Astrocyte of the hippocampus (primary cell): ENCODE measurements at regions not wholly inside any gene's neighbourhood (a gene's known extent, or its start where the extent isn't known, plus 50 kb on each side); places are given as distances from the start of the nearest gene placed in this dataset.

Source experiments
- DNase-seq: peaks from one replicate; pipeline ENCODE4 v3.0.0; 2011; ENCODE audit warnings: low read depth, low spot score

DNA sequence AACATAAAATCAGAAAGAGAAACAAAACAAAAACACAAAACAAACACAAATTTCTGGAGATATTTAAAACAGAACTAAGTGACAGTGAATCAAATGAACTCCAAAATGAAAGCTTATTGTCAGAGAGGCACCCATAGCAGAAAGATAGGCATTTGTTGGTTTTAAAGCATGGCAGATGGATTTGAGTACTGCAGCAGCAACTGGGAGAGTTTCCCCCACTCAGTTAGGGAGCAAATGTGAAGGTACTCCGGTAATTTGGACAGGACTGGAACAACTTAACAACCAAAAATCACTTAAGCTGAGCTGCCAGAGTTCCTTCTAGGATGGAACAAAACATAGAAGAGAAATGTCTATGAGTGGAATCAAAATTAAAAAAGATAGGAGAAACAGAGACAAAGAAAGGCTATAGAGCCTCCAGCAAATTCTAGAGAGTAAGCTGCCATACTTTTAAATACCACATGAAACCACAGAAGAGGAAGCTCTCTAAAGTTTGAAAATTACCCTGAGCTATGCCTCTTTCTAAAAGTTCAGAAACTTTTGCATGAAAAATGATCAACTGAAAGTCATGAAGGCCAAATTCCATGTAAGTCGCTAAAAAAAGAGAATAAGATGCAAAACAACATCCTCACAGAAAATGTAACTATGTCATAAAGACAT lies 1248.3 kb upstream of the USP15 start:
- DNase-seq: no peak

DNA sequence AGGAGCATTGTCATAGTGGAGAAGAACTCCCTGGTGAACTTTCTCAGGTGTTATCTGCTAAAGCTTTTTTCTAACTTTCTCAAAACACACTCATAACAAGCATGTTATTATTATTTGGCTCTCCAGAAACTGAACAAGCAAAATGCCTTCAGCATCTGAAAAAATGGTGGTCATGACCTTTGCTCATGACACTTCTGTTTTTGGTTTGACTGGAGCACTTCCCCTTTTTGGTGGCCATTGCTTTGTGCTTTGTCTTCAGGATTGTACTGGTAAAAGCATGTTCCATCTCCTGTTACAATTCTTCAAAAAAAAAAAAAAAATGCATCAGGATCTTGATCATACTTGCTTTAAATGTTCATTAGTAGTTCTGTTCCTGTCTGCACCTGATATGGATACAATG lies 1241.6 kb upstream of the USP15 start:
- no peak for DNase-seq

DNA sequence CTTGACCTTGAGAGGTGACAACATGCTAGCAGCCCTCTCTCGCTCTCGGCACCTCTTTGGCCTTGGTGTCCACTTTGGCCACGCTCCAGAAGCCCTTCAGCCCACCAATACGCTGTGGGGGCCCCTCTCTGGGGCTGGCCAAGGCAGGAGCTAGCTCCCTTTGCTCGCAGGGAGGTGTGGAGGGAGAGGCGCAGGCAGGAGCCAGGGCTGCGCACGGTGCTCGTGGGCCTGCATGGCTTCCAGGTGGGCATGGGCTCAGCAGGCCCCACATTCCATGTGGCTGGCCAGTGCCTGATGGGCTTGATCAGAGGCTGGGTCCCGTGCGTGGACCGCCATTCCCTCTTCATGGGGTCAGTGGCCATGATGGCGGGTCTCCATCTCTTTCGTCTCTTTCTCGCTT lies 1237.0 kb upstream of the USP15 start:
- DNase-seq: no peak

DNA sequence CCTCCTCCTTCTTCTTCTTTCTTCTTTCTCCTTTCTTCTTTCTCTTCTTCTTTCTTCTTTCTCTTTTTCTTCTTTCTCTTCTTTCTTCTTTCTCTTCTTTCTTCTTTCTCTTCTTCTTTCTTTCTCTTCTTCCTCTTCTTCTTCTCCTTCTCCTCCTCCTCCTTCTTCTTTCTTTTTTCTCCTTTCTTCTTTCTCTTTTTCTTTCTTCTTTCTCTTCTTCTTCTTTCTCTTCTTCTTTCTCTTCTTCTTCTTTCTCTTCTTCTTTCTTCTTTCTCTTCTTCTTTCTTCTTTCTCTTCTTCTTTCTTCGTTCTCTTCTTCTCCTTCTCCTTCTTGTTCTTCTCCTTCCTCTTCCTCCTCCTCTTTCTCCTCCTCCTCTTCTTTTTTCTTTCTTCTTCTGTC lies 1230.7 kb upstream of the USP15 start:
- no peak for DNase-seq

DNA sequence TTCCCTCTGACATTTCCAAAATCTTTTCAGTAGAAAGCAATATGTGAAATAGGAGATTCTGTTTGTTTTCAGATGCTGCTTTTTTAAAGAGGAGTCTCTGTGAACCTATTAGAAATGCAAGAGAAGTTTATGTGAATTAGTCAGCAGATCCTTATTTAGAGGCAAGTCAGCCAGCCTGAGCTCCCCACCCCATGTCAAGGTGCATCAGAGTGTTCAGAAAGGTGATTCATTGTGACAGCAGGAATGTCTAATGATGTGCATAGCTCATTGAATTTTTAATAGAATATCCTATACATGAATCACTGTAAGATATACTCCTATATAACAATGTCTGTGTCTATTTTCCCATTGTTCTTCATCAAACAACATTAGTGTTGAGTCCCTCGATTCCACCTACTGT lies 1222.4 kb upstream of the USP15 start:
- no peak for DNase-seq

DNA sequence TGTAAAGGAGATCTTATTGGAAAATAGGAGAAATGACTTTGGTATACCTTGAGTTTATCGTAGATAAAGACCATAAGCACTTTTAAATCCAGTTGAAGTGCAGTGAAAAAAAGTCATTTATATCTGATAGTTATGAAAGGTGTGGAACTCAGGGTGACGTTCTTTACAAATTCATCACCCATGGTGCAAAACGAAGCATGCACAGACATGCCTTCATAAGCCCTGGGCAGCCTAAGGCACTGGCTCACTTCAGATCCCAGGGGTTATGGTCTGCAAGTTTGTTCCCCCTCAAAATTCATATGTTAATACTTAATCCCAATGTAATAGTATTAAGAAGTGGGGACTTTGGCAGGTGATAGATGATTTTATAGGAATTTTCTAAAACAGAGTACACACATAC lies 1216.4 kb upstream of the USP15 start:
- no peak for DNase-seq

DNA sequence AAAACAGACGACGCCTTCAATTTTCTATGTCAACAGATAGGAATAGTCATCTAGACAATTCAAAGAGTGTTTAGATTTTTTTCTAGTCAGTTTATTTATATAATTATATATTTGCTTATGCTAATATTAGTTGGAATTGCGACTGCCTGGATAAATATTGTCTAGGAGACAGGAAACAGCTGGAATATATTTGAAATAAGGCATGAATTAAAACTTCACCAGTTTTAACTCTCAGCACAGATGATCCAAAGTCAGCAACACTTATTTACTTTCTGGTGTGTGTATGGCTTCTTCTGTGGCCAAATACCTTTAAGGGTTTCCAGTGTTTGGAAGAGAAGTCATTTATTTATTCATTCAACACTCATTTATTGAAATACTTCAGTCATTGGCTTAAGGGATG lies 1215.4 kb upstream of the USP15 start:
- no peak for DNase-seq

DNA sequence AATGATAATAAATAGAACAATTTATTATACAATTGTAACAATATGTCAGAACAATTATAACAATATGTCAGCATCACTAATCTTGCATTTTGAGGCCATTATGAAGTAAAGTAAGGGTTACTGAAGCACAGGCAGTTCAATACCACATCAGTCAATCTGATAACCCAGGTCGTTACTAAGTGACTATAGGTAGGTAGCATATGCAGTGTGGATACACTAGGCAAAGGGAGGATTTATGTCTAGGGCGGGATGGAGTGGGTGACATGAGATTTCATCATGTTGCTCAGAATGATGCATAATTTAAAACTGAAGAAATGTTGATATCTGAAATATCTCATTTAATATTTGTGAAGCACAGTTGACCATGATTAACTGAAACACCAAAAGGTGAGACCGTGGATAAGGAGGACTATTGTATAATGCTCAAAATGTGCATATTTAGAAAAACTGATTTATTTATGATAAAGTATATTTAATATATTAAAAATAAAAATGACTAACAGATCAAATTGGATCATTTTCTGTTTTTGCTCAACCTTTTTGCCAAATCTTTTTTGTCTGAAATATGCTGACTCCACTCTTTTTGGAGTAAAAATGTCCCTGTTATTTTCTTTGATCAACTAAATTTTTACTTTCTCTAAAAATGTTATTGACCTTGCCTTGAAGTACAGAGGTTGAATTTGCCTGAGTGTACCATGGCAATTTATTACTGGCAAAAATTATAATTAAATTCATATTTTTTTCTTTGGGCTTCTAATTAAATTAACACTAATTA lies 1189.4 kb upstream of the USP15 start:
- DNase-seq: no peak

DNA sequence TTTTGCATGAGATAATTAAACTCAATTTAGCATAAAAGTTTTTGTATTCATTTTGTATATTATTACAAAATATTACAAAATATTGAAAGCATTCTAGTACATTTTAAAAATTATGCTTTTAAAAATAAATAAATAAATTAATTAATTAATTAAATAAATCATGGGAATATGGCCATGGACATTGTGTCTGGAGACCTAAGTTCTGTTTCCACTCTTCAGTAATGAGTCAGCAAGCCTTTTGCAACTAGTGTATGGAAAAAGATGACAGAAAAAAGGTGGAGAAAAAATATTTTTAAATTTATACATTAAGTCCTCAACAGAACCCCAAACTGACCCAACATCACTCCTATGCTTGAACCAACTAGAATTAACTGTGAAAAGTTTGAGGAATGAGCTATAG lies 1187.5 kb upstream of the USP15 start:
- no peak for DNase-seq

DNA sequence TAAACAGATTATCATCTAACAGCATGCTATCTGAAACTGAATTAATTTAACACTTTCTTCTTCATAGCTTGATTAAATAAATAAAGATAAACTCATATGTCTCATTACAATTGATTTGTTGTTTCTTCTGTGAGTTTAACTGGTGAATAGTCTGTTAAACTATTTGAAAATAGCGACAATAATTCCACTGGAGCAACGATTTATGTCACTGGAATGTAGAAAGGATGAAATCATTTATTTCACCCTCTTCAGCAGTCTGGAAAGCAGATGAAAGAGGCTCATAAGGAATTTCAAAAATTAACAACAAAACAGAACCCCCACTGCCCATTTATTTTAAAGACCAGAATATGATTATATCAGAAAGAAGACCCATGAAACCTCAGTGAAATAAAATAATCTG lies 1165.1 kb upstream of the USP15 start:
- peak; percentile 5 for DNase-seq

DNA sequence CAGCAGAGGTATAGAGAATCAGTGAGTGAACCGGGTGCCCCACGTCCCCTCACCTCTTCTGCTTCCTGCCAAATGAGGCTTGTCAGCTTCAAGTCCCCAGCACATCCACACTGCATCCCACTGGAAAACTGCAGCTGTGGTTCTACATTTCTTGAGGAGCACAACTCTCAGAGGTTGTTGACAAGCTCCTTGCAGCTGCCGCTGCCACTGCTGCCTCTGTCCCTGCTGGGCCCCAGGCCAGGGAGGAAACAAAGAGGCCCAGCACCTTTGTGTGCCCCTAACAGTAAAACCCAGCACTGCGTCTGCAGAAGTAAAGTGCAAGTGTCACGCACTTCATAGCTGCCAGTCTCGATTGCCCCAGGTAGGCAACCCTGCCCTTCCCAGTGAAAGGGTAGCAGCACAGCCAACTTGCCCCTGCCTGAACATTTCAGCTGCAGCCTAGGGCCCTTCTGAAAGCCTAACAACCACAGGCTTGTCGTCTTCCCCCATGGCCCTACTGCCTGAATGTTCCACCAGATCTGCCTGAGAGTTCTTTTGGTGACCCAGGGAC lies 1162.1 kb upstream of the USP15 start:
- DNase-seq: no peak

DNA sequence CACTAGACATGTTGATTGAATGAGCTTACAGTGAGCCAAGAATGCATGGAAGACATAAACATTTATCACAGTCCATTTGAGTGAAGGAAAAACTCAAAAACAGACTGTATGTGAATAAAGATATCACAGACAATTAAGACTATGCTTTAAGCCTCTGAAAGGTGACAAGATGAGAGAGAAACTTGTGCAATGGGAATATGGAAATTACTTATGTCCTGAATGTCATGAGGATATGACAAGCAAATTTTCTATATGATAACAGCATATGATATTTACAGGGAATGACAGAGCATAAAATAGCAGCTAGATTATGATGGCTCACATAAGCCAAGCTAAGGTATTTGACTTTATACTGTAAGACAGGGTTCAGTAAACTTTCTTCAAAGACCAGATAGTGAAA lies 1153.1 kb upstream of the USP15 start:
- DNase-seq: no peak

DNA sequence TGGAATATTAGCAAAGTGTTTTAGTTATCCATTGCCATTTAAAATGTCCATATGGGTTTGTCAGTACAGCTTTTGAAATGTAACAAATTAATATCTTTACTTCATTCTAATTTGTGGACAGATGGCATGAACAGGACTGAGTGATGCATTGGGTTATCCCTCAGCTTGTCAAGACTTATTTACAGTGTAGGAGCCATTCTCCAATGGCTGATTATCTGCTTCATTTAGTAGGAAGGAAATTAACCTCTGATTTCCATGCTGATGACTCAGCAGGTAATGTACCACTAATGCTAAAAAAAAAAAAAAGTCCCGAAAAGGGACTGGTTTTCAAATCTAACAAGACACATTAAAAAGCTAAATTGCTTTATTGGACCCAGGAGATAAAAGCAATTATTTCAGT lies 1149.0 kb upstream of the USP15 start:
- no peak for DNase-seq

DNA sequence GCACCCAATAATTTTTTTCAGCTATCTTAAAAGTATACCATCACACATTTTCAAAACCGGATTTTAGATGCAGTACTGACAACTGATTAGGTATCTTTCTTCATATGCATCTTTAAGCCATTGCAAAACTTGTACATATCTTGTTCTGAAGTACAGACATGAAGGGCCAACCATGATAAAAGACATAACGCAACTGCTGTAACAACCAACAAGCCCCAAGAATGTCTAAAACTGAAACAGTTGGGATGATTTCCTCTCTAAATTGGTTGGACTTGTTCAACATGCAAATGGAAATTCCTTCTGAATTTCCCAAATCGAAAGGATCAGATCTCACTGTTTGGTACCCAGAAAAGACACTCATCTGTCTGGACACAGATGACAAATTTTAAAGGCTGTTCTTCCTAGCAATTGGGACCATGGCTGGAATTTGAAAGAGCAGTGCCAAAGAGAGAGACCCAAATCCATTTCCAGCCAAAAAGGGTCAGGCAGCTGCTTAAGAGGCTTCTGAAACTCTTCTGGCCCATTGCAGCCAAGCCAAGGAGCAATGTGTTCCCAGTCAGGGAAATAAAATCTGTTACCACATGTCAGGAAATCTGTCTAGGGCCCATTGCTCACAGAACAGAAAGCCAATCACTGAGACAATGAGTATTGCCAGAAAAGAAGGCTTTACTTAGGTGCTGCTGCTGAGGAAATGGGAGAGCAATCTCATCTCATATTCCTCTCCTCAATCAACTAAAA lies 1122.4 kb upstream of the USP15 start:
- no peak for DNase-seq

DNA sequence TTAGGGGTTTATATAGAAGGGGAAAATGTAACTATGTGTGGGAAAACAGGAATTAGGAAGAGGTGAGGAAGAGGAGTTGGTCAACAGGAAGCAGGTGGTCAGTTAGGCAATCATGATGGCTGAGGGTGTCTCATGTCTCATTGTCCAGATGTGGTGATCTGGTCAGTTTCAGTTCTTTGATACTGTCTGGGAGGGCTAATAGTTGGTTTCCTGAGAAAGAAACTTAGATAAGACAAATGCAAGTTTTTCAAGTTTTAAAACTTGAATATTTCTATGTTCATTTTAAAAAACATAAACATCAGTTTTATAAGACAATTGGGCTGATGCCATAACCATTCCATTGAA lies 1121.8 kb upstream of the USP15 start:
- DNase-seq: no peak

DNA sequence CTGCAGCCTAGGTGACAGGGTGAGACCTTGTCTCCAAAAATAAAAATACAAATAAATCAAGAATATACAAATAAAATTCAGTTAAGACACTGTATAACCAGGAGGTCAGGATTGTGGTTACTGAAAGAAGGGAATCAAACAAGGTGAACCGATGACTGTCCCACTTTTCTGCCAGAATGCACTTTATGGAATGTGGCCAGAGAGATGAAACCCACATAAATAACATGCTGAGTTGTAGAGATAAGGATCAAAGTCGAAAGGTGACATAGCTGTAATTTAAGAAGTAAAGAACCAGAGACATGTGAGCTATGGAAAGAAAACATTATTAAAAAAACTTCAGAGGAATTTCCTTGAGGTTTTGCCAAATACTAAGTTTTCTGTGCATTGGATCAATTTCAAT lies 1098.2 kb upstream of the USP15 start:
- no peak for DNase-seq

DNA sequence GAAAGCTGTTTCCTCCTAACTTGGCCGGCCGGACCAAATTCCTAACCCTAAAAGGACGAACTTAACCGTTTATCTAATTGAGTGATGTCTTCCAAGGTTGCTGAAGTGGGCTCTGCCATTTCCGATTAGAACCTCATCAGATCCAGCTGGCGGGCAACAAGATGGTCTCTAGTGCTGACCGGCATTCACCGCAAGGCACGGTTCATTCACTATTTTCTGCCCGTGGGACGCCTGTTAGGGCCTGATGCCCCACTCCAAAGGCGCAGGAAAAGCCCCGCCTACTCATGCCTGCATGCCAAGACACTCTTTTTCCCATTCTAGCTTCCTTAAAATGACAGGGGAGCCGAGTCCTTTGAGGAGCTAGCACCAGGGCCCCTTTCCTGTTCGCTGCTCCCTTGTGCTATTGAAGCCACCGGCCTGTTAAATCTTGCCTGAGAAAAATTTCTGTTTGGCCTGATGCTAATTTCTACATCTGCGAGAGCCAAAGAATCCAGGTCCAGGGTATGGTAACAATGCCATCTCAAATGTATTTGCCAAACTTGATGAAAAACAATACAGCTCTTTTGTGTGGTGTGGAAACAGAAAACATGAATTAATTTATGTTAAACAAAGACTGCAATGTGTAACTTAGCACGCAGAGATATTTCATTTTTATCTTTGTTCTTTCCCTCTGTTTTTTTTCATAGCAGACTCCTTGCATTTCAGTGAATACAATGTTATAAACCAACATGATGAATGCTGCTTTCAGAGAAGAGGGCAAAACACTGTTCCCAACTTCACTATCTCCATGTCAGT lies 1071.2 kb upstream of the USP15 start:
- no peak for DNase-seq

DNA sequence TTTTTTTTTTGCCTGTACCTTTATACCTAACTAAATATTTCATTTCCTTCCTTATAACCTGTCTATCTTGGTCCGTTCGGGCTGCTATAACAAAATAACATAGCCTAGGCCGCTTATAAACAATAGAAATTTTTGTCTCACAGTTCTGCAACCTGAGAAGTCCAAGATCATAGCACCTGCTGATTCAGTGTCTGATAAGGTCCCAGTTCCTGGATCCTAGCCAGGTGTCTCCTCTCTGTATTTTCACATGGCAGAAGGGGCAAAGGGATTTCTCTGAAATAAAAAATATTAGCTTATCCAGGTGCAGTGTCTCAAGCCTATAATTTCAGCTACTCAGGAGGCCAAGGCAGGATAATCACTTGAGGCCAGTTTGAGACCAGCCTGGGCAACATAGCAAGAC lies 1046.6 kb upstream of the USP15 start:
- DNase-seq: no peak

DNA sequence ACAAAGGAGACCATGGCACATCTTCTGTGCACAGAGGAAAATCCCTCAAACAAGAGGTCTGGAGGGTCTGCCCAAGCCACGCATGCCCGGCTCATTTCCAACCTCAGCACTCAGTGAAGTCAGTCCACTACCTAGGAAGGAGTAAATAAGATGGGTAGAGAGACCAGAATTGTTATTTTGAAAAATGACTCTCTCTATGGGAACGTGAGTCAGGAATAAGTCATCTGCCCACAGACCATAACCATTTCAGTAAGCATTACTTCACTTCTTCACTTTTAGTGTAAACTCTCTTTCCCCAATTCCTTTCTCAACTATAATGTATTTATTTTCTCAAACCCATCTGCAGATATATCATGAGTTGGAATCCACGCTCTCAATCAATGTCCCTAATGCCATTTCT lies 1039.9 kb upstream of the USP15 start:
- DNase-seq: no peak

DNA sequence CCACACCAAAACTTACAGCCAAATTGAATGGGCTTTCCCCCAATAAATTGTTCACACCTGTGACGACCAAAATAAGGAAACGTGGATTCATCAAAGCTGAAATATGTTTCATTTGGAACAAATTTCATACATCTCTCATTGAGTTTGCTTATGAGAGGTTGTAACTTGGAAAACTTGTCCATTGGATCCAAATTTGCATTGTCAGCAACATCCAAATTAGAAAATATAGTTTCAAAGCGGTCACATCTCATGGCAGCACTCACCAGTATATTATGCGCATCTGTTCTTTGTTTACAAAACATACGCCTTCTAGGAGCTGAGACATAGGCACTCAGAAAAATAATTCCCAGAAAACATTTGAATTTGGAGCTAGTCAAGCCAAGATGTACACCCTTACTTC lies 1028.2 kb upstream of the USP15 start:
- no peak for DNase-seq

DNA sequence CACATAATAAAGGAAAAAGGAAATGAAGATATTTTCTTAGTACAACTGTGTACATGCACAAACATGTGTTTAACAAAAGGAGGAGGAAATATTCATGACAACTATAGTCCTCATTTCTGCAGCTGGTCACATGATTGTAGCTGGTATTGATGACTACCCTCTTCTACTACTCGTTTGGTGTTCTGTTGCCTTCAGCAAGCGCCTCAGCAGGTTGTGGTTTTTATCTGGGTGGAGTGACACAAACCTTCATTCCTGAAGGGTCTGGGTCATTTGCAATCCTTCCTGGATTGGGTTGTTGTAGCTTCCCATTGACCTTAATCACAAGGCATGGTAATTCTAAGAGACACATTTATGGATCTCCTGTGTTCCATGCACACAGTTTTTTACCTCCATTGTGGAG lies 1009.9 kb upstream of the USP15 start:
- DNase-seq: no peak

DNA sequence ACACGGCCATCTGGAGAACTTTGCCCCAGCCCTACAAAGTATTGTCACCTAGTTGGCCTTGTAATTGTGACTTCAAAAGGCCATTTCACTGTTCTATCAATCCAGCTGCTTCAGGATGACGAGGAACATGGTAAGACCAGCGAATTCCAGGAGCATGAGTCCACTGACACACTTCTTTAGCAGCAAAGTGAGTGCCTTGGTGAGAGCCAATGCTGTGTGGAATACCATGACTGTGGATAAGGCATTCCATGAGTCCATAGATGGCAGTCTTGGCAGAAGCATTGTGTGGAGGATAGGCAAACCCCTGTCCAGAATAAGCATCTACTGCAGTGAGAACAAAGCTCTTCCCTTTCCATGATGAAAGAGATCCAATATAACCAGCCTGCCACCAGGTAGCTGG lies 1009.1 kb upstream of the USP15 start:
- no peak for DNase-seq
